ENCODE measurements at regions not wholly inside any gene's neighbourhood (a gene's known extent, or its start where the extent isn't known, plus 50 kb on each side); places are given as distances from the start of the nearest gene placed in this dataset.

DNA sequence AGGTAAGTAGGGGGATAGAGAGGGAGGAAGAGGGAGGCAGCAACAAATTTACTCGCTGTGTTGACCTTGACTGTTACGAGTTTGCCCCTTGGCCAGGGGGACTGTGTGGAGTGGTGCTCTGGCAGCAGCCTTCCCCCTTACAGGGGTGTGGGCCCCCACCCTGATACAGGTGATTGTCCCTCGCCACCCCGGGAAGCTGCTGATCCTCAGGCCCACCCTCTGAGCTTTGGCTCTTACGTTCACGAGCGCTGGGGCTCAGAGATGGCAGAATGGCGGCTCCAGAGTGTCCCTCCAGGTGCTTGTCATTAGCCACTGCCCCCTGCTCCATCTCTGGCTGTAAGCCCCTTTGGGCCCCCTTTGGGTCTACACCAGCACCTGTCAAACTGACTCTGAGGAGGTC is 88.6 kb downstream of the GLI2 start:
- TF ChIP-seq, protein P1, sequence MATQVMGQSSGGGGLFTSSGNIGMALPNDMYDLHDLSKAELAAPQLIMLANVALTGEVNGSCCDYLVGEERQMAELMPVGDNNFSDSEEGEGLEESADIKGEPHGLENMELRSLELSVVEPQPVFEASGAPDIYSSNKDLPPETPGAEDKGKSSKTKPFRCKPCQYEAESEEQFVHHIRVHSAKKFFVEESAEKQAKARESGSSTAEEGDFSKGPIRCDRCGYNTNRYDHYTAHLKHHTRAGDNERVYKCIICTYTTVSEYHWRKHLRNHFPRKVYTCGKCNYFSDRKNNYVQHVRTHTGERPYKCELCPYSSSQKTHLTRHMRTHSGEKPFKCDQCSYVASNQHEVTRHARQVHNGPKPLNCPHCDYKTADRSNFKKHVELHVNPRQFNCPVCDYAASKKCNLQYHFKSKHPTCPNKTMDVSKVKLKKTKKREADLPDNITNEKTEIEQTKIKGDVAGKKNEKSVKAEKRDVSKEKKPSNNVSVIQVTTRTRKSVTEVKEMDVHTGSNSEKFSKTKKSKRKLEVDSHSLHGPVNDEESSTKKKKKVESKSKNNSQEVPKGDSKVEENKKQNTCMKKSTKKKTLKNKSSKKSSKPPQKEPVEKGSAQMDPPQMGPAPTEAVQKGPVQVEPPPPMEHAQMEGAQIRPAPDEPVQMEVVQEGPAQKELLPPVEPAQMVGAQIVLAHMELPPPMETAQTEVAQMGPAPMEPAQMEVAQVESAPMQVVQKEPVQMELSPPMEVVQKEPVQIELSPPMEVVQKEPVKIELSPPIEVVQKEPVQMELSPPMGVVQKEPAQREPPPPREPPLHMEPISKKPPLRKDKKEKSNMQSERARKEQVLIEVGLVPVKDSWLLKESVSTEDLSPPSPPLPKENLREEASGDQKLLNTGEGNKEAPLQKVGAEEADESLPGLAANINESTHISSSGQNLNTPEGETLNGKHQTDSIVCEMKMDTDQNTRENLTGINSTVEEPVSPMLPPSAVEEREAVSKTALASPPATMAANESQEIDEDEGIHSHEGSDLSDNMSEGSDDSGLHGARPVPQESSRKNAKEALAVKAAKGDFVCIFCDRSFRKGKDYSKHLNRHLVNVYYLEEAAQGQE (IDR thresholded peaks at IDR 0.05; ENCODE audit: insufficient read depth in 1 of 2, low read depth in 2 of 2, low read length in 2 of 2), result no peak
- no peak for TF ChIP-seq POLR2AphosphoS5 (IDR thresholded peaks at IDR 0.05; ENCODE audit: low read depth, low read length)
- TF ChIP-seq TAF1 (IDR thresholded peaks at IDR 0.05; ENCODE audit: borderline replicate concordance, insufficient read depth, low read length), result no peak
- TF ChIP-seq SIN3A (IDR thresholded peaks at IDR 0.05; ENCODE audit: borderline replicate concordance, insufficient read depth, low read length), result no peak
